Activated CD4-positive, alpha-beta memory T cell treated with anti-CD3 and anti-CD28 coated beads for 36 hours (primary cell): ENCODE measurements at regions not wholly inside any gene's neighbourhood (a gene's known extent, or its start where the extent isn't known, plus 50 kb on each side); places are given as distances from the start of the nearest gene placed in this dataset.

Source experiments
- CTCF ChIA-PET: fragments of 350-600 bp; sonication (Branson Sonifier 250); formaldehyde crosslinking; loops from one replicate; lab custom pipeline; 2021; ENCODE audit warnings: antibody characterized with exemption, inconsistent platforms; lab: Charles Lee
- POLR2A ChIA-PET: fragments of 350-600 bp; sonication (Branson Sonifier 250); formaldehyde crosslinking; loops from one replicate; lab custom pipeline; 2021; ENCODE audit warnings: antibody characterized with exemption; lab: Charles Lee
- DNase-seq: peaks from one replicate; pipeline ENCODE4 v3.0.0-alpha.2; 2020
- H3K27ac Mint-ChIP-seq: one replicate; pipeline ENCODE4 v1.8.0; 2021; ENCODE audit warnings: mixed read lengths
- H3K27me3 Mint-ChIP-seq: one replicate; pipeline ENCODE4 v1.8.0; 2021; ENCODE audit warnings: mixed read lengths
- H3K36me3 Mint-ChIP-seq: one replicate; pipeline ENCODE4 v1.8.0; 2021; ENCODE audit warnings: mixed read lengths
- H3K4me1 Mint-ChIP-seq: one replicate; pipeline ENCODE4 v1.8.0; 2021; ENCODE audit warnings: low read depth, mixed read lengths
- H3K4me3 Mint-ChIP-seq: one replicate; pipeline ENCODE4 v1.8.0; 2021; ENCODE audit warnings: mild to moderate bottlenecking, mixed read lengths
- H3K9me3 Mint-ChIP-seq: one replicate; pipeline ENCODE4 v1.8.0; 2021; ENCODE audit warnings: mixed read lengths
- intact Hi-C: fragments of 100-400 bp; cut with micrococcal nuclease; formaldehyde crosslinking; loops from one replicate; pipeline ENCODE4 v1.15.1; 2023

GRCh38 chr4:18675586-18676525 lies 654.3 kb upstream of the LCORL start:
- no peak for DNase-seq
- H3K4me1 Mint-ChIP-seq = no peaks in the 10 kb centered on the region
- no peak overlapping the region for H3K4me3 Mint-ChIP-seq
- no peak overlapping the region for H3K27ac Mint-ChIP-seq
- no peaks in the 10 kb centered on the region for H3K9me3 Mint-ChIP-seq
- ChIA-PET CTCF (no interaction called here), POLR2A (no interaction called here)
- intact Hi-C loops = no loop called here
- no peaks in the 10 kb centered on the region for H3K36me3 Mint-ChIP-seq
- H3K27me3 Mint-ChIP-seq = no peaks in the 10 kb centered on the region

- Mint-ChIP-seq H3K27me3 (no peaks in the 10 kb centered on the region), H3K4me1 (no peaks in the 10 kb centered on the region), H3K36me3 (no peaks in the 10 kb centered on the region), H3K9me3 (no peaks in the 10 kb centered on the region), H3K4me3 (no peak overlapping the region), H3K27ac (no peak overlapping the region)
- CTCF ChIA-PET = no interaction called here
- DNase-seq = no peak
- POLR2A ChIA-PET = no interaction called here
- intact Hi-C loops = no loop called here
Measured at GRCh38 chr4:18670034-18670433, 648.5 kb upstream of the LCORL start.

GRCh38 chr4:18669390-18669789 lies 647.8 kb upstream of the LCORL start:
- H3K36me3 Mint-ChIP-seq = no peaks in the 10 kb centered on the region
- ChIA-PET CTCF (no interaction called here), POLR2A (no interaction called here)

GRCh38 chr4:18666322-18666721 lies 644.8 kb upstream of the LCORL start:
- no peak overlapping the region for H3K4me3 Mint-ChIP-seq
- ChIA-PET CTCF (no interaction called here), POLR2A (no interaction called here)
- DNase-seq = no peak
- H3K27ac Mint-ChIP-seq = no peak overlapping the region
- H3K4me1 Mint-ChIP-seq = no peaks in the 10 kb centered on the region
- no peaks in the 10 kb centered on the region for H3K27me3 Mint-ChIP-seq
- intact Hi-C loops = no loop called here
- no peaks in the 10 kb centered on the region for H3K9me3 Mint-ChIP-seq
- no peaks in the 10 kb centered on the region for H3K36me3 Mint-ChIP-seq

More at GRCh38 chr4:18669390-18669789, 647.8 kb upstream of the LCORL start:
- no peaks in the 10 kb centered on the region for H3K4me1 Mint-ChIP-seq
- intact Hi-C loops = no loop called here
- no peak overlapping the region for H3K4me3 Mint-ChIP-seq
- H3K27ac Mint-ChIP-seq = no peak overlapping the region
- no peaks in the 10 kb centered on the region for H3K27me3 Mint-ChIP-seq
- H3K9me3 Mint-ChIP-seq = no peaks in the 10 kb centered on the region
- DNase-seq = no peak

GRCh38 chr4:18664171-18664570 lies 642.6 kb upstream of the LCORL start:
- H3K27ac Mint-ChIP-seq = no peak overlapping the region
- DNase-seq = no peak
- H3K4me1 Mint-ChIP-seq = no peaks in the 10 kb centered on the region
- H3K27me3 Mint-ChIP-seq = no peaks in the 10 kb centered on the region
- intact Hi-C loops = no loop called here
- no peaks in the 10 kb centered on the region for H3K36me3 Mint-ChIP-seq
- H3K9me3 Mint-ChIP-seq = no peaks in the 10 kb centered on the region
- ChIA-PET CTCF (no interaction called here), POLR2A (no interaction called here)
- no peak overlapping the region for H3K4me3 Mint-ChIP-seq

GRCh38 chr4:18645351-18645750 lies 623.8 kb upstream of the LCORL start:
- no peaks in the 10 kb centered on the region for H3K36me3 Mint-ChIP-seq
- no peak overlapping the region for H3K4me3 Mint-ChIP-seq
- peaks cover 12% of the 10 kb centered on the region for H3K9me3 Mint-ChIP-seq
- DNase-seq = no peak
- no peaks in the 10 kb centered on the region for H3K4me1 Mint-ChIP-seq
- no peaks in the 10 kb centered on the region for H3K27me3 Mint-ChIP-seq
- POLR2A ChIA-PET = no interaction called here
- no peak overlapping the region for H3K27ac Mint-ChIP-seq
- CTCF ChIA-PET = no interaction called here
- intact Hi-C loops = no loop called here

GRCh38 chr4:18641334-18641733 lies 619.8 kb upstream of the LCORL start:
- Mint-ChIP-seq H3K36me3 (no peaks in the 10 kb centered on the region), H3K27me3 (no peaks in the 10 kb centered on the region), H3K4me3 (no peak overlapping the region), H3K9me3 (no peaks in the 10 kb centered on the region), H3K27ac (no peak overlapping the region), H3K4me1 (no peaks in the 10 kb centered on the region)
- ChIA-PET POLR2A (no interaction called here), CTCF (no interaction called here)
- DNase-seq = no peak
- intact Hi-C loops = no loop called here

GRCh38 chr4:18638031-18638430 lies 616.5 kb upstream of the LCORL start:
- ChIA-PET CTCF (no interaction called here), POLR2A (no interaction called here)
- no peak overlapping the region for H3K27ac Mint-ChIP-seq
- no peaks in the 10 kb centered on the region for H3K9me3 Mint-ChIP-seq
- no peaks in the 10 kb centered on the region for H3K27me3 Mint-ChIP-seq
- intact Hi-C loops = no loop called here
- H3K4me1 Mint-ChIP-seq = no peaks in the 10 kb centered on the region
- H3K4me3 Mint-ChIP-seq = no peak overlapping the region
- DNase-seq = no peak
- no peaks in the 10 kb centered on the region for H3K36me3 Mint-ChIP-seq

- ChIA-PET POLR2A (no interaction called here), CTCF (no interaction called here)
- DNase-seq = no peak
- Mint-ChIP-seq H3K9me3 (no peaks in the 10 kb centered on the region), H3K27me3 (peaks cover 3% of the 10 kb centered on the region), H3K27ac (no peak overlapping the region), H3K4me3 (no peak overlapping the region), H3K36me3 (no peaks in the 10 kb centered on the region), H3K4me1 (no peaks in the 10 kb centered on the region)
- intact Hi-C loops = no loop called here
Measured at GRCh38 chr4:18636001-18636585, 614.5 kb upstream of the LCORL start.

GRCh38 chr4:18635531-18635930 lies 614.0 kb upstream of the LCORL start:
- no peak overlapping the region for H3K4me3 Mint-ChIP-seq
- H3K9me3 Mint-ChIP-seq = no peaks in the 10 kb centered on the region
- DNase-seq = no peak
- H3K27me3 Mint-ChIP-seq = peaks cover 3% of the 10 kb centered on the region
- H3K4me1 Mint-ChIP-seq = no peaks in the 10 kb centered on the region
- intact Hi-C loops = no loop called here
- POLR2A ChIA-PET = no interaction called here
- no peaks in the 10 kb centered on the region for H3K36me3 Mint-ChIP-seq
- H3K27ac Mint-ChIP-seq = no peak overlapping the region
- CTCF ChIA-PET = no interaction called here

- DNase-seq = no peak
- Mint-ChIP-seq H3K36me3 (no peaks in the 10 kb centered on the region), H3K27me3 (peaks cover 3% of the 10 kb centered on the region), H3K9me3 (no peaks in the 10 kb centered on the region), H3K27ac (no peak overlapping the region), H3K4me1 (no peaks in the 10 kb centered on the region), H3K4me3 (no peak overlapping the region)
- CTCF ChIA-PET = no interaction called here
- POLR2A ChIA-PET = no interaction called here
- intact Hi-C loops = no loop called here
Measured at GRCh38 chr4:18631586-18631985, 610.0 kb upstream of the LCORL start.

- no peaks in the 10 kb centered on the region for H3K4me1 Mint-ChIP-seq
- peaks cover 3% of the 10 kb centered on the region for H3K27me3 Mint-ChIP-seq
- ChIA-PET POLR2A (no interaction called here), CTCF (no interaction called here)
- no peak overlapping the region for H3K4me3 Mint-ChIP-seq
- H3K36me3 Mint-ChIP-seq = no peaks in the 10 kb centered on the region
- H3K9me3 Mint-ChIP-seq = no peaks in the 10 kb centered on the region
- H3K27ac Mint-ChIP-seq = no peak overlapping the region
- DNase-seq = no peak
- intact Hi-C loops = no loop called here
Measured at GRCh38 chr4:18630218-18631110, 608.9 kb upstream of the LCORL start.
